ENCODE measurements at regions not wholly inside any gene's neighbourhood (a gene's known extent, or its start where the extent isn't known, plus 50 kb on each side); places are given as distances from the start of the nearest gene placed in this dataset.

DNA sequence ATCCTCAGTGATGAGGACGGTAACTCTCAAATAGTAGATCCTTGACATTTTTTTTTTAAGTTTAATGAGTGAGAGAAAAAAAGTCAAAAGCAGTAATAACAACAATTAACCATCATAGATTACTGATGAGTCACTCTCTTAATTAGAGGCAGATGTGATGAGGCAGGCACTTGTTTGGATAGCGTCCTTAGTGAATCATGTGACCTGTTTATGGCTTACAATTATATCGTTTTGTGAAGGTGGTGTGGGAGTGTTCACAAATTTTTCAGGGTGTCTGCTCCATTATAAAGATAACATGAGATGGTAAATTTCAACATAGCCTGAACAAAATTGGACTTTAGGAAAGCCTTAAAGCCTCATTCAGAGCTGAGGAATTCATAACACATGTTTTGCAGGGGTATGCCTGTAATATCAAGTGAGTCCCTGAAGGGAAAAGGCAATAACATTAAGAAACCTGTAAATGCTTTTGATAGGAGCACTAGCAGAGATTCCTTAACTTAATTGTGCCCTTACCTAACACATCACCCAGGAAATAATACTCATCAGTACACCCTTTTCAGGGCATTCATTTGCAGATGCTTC is 51.9 kb upstream of the XIAP start:
- intact Hi-C loops (cut with micrococcal nuclease) = no loop called here
- ATAC-seq (no peak), DNase-seq (ENCODE audit: low read depth, low spot score) (no peak)
- ChIA-PET POLR2A (no interaction called here), CTCF (no interaction called here), RAD21 (ENCODE audit: low non-redundant PET in 1 of 2, low total read pairs in 2 of 2, uncharacterized antibody in 2 of 2, unreplicated experiment in 2 of 2) (no interaction called here)
- Histone ChIP-seq H3K27me3 (ENCODE audit: insufficient read depth, low read length) (no peaks in the 10 kb centered on the region), H3K9me3 (ENCODE audit: control insufficient read depth in 1 of 2, insufficient read depth in 1 of 2, low read depth in 1 of 2, low read length in 2 of 2) (no peaks in the 10 kb centered on the region), H3K36me3 (ENCODE audit: control insufficient read depth in 1 of 2, insufficient read depth in 2 of 2, low read length in 2 of 2) (no peaks in the 10 kb centered on the region), H3K4me3 (replicated peaks in 1 of 2; ENCODE audit: low read depth in 1 of 2, low read length in 2 of 2) (no peak overlapping the region), H3K9ac (ENCODE audit: low read length) (no peak overlapping the region), H3K4me2 (ENCODE audit: low read length) (0 out of 2 replicates have a peak overlapping the region, but pooled peaks have one; percentile 9), H2AFZ (ENCODE audit: low read depth, low read length, poor library complexity, severe bottlenecking) (peak overlapping the region; percentile 89), H3K79me2 (ENCODE audit: insufficient read depth, low read length) (no peaks in the 10 kb centered on the region), H3K27ac (ENCODE audit: low read depth, low read length) (no peak overlapping the region), H4K20me1 (ENCODE audit: insufficient read depth) (no peaks in the 10 kb centered on the region), H3K4me1 (ENCODE audit: control insufficient read depth in 1 of 2, insufficient read depth in 2 of 2, low read length in 2 of 2) (peaks cover 18 to 26% of the 10 kb centered on the region in 2 experiments; a peak in 3 of 4 replicates), H3K9me2 (ENCODE audit: insufficient read depth) (no peaks in the 10 kb centered on the region)
- TF ChIP-seq POLR2A (IDR thresholded peaks at IDR 0.05; ENCODE audit: borderline replicate concordance, extremely low read depth, insufficient read depth, insufficient read length) (no peak), CEBPB (IDR thresholded peaks at IDR 0.05; ENCODE audit: low read depth) (no peak), JUND (IDR thresholded peaks at IDR 0.05) (no peak), POLR2AphosphoS5 (IDR thresholded peaks at IDR 0.05; ENCODE audit: low read depth, low read length) (no peak), SRF (IDR thresholded peaks at IDR 0.05; ENCODE audit: low read depth) (no peak), FOSL1 (IDR thresholded peaks at IDR 0.05; ENCODE audit: low read depth) (0 out of 2 replicates have a peak, but pooled peaks have one; percentile 8)
- TF ChIP-seq, protein P1, sequence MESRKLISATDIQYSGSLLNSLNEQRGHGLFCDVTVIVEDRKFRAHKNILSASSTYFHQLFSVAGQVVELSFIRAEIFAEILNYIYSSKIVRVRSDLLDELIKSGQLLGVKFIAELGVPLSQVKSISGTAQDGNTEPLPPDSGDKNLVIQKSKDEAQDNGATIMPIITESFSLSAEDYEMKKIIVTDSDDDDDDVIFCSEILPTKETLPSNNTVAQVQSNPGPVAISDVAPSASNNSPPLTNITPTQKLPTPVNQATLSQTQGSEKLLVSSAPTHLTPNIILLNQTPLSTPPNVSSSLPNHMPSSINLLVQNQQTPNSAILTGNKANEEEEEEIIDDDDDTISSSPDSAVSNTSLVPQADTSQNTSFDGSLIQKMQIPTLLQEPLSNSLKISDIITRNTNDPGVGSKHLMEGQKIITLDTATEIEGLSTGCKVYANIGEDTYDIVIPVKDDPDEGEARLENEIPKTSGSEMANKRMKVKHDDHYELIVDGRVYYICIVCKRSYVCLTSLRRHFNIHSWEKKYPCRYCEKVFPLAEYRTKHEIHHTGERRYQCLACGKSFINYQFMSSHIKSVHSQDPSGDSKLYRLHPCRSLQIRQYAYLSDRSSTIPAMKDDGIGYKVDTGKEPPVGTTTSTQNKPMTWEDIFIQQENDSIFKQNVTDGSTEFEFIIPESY (IDR thresholded peaks at IDR 0.05; ENCODE audit: extremely low read depth, insufficient replicate concordance, low read length) = no peak
- BruUV-seq (replicated peaks) = no TSS peak

DNA sequence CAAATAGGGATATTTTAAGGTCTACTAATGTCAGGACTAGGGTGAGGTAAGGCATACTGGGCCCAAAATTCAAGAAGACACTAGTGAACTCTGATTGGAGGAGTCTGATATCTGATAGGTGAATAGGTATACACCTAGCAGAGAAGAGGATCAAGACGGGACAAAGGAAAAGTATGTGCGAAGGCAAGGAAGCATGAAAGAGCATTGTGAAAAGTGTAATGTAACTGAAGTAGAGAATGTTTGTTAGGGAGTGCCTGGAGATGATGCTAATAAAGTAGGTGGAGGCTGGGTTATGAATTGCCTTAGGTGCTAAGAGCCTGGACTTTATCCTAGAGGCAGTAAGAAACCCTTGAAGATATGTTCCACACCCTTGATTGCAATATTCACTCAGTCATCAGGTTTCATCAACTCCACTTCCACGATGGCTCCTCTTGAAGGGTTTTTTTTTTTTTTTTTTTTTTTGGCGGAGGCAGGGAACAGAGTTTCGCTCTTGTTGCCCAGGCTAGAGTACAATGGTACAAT is 49.9 kb upstream of the XIAP start:
- no peaks in the 10 kb centered on the region for H3K9me3 ChIP-seq (ENCODE audit: control insufficient read depth in 1 of 2, insufficient read depth in 1 of 2, low read depth in 1 of 2, low read length in 2 of 2)
- H3K36me3 ChIP-seq (ENCODE audit: control insufficient read depth in 1 of 2, insufficient read depth in 2 of 2, low read length in 2 of 2) = no peaks in the 10 kb centered on the region
- H3K79me2 ChIP-seq (ENCODE audit: insufficient read depth, low read length) = no peaks in the 10 kb centered on the region
- ChIA-PET RAD21 (ENCODE audit: low non-redundant PET in 1 of 2, low total read pairs in 2 of 2, uncharacterized antibody in 2 of 2, unreplicated experiment in 2 of 2) (no interaction called here), CTCF (no interaction called here), POLR2A (no interaction called here)
- no peak overlapping the region for H3K9ac ChIP-seq (ENCODE audit: low read length)
- H3K27me3 ChIP-seq (ENCODE audit: insufficient read depth, low read length) = no peaks in the 10 kb centered on the region
- ATAC-seq = no peak
- no peak for DNase-seq (ENCODE audit: low read depth, low spot score)
- intact Hi-C loops (cut with micrococcal nuclease) = no loop called here
- BruUV-seq (replicated peaks) = no TSS peak
- H3K27ac ChIP-seq (ENCODE audit: low read depth, low read length) = no peak overlapping the region
- H3K4me1 ChIP-seq (ENCODE audit: control insufficient read depth in 1 of 2, insufficient read depth in 2 of 2, low read length in 2 of 2) = peaks cover 13 to 21% of the 10 kb centered on the region in 2 experiments; a peak in 3 of 4 replicates
- H4K20me1 ChIP-seq (ENCODE audit: insufficient read depth) = no peaks in the 10 kb centered on the region
- no peak overlapping the region for H2AFZ ChIP-seq (ENCODE audit: low read depth, low read length, poor library complexity, severe bottlenecking)
- no peak overlapping the region for H3K4me3 ChIP-seq (replicated peaks in 1 of 2; ENCODE audit: low read depth in 1 of 2, low read length in 2 of 2)
- no peaks in the 10 kb centered on the region for H3K9me2 ChIP-seq (ENCODE audit: insufficient read depth)
- H3K4me2 ChIP-seq (ENCODE audit: low read length) = no peak overlapping the region
- TF ChIP-seq FOSL1 (IDR thresholded peaks at IDR 0.05; ENCODE audit: low read depth) (no peak), YY1 (IDR thresholded peaks at IDR 0.05; ENCODE audit: extremely low read depth, insufficient replicate concordance, low read depth, low read length) (no peak), ZNF274 (IDR thresholded peaks at IDR 0.05; ENCODE audit: low read depth, low read length) (no peak), EGR1 (IDR thresholded peaks at IDR 0.05; ENCODE audit: low read depth) (no peak), EZH2 (IDR thresholded peaks at IDR 0.05) (no peak)
- TF ChIP-seq, protein P1 (IDR thresholded peaks at IDR 0.05; ENCODE audit: extremely low read depth, insufficient replicate concordance, low read length) = no peak
- TF ChIP-seq, protein P2, sequence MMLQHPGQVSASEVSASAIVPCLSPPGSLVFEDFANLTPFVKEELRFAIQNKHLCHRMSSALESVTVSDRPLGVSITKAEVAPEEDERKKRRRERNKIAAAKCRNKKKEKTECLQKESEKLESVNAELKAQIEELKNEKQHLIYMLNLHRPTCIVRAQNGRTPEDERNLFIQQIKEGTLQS (IDR thresholded peaks at IDR 0.05) = no peak
